ENCODE measurements at regions not wholly inside any gene's neighbourhood (a gene's known extent, or its start where the extent isn't known, plus 50 kb on each side); places are given as distances from the start of the nearest gene placed in this dataset.

DNA sequence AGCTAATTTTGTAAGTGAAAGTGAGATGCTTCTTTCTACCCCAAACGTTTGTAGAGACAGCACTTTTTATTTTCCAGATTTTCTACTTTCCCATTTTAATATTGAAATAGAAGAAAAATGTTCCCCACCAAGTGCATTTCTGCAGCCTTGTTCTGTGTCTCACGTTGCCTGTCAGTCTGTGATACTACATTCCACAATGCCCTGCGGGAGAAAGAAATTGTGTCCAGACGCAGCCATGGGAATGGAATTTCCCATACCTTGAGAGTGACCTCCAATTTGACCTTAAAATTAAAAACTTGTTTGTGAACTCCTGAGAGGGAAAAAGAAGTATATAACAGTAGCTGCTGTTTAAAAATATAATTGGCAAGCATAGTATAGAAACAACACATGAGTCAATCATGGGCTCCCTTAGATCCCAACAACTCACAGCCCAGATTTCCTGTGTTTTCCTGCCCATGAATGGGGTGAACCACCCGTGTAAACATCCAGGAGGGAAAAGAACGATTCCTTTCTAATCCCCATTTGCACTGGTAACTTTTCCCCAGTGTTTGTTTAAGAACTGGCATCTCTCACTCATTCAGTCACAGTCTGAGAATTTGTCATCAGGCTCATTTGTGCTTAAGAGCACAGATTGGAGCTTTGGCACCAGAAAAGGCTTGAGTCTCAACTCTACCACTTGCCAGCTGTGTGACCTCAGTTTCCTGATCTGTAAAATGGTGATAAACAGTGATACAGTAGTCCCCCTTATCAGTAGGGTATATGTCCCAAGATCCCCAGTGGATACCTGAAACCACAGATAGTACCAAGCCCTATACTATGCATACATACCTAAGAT, 166.1 kb upstream of the ZNF521 start:
- Mint-ChIP-seq H3K27me3 (no peaks in the 10 kb centered on the region), H3K4me3 (no peak overlapping the region), H3K9me3 (peaks cover 2% of the 10 kb centered on the region), H3K36me3 (ENCODE audit: low read depth) (no peaks in the 10 kb centered on the region), H3K4me1 (ENCODE audit: low read depth) (no peaks in the 10 kb centered on the region), H3K27ac (no peak overlapping the region)
- TF ChIP-seq, protein P1, sequence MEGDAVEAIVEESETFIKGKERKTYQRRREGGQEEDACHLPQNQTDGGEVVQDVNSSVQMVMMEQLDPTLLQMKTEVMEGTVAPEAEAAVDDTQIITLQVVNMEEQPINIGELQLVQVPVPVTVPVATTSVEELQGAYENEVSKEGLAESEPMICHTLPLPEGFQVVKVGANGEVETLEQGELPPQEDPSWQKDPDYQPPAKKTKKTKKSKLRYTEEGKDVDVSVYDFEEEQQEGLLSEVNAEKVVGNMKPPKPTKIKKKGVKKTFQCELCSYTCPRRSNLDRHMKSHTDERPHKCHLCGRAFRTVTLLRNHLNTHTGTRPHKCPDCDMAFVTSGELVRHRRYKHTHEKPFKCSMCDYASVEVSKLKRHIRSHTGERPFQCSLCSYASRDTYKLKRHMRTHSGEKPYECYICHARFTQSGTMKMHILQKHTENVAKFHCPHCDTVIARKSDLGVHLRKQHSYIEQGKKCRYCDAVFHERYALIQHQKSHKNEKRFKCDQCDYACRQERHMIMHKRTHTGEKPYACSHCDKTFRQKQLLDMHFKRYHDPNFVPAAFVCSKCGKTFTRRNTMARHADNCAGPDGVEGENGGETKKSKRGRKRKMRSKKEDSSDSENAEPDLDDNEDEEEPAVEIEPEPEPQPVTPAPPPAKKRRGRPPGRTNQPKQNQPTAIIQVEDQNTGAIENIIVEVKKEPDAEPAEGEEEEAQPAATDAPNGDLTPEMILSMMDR (IDR thresholded peaks at IDR 0.05), result no peak
- ATAC-seq (no peak), DNase-seq (no peak)
- intact Hi-C loops (cut with micrococcal nuclease), result no loop called here
- ChIA-PET POLR2A (no interaction called here), CTCF (no interaction called here)

DNA sequence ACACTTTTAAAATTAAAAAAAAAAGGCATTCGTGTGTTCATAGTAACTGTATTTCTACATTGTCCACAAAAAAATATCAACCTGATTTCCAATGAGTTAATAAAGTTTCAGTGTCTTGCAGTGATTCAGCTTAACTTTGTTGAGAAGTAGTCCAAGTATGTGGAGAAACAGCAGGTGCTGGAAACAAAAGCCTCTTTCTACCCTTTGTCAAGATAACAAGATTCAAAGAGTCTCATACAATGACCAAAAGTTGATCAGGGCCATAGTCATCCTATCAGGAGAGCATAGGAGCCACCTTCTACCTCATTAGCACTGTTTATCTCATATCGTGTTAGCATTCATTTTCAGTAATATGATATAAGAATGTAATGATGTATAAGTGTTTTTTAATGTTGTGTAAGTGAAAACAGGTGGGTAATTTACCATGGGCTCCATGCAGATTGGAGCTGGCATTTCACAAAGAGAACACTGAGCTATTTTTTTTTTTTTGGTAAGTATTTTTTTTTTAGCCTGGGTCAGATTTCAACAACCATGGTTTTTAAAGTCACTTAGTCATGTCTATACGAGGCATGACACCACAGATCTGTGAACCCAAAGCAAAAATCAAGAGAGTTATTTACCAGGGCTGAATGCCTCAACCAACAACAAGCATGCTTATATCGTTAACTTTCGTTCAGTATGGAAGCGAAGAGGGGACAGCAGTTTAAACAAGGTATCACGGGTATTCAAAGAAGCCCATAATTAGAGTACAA, 165.0 kb upstream of the ZNF521 start:
- CTCF ChIA-PET, result interaction anchor here (0.7 kb wide), 1 partner anchor 416 kb away, joined by 3 read pairs; no protein-coding TSS in a partner anchor
- Mint-ChIP-seq H3K36me3 (ENCODE audit: low read depth) (no peaks in the 10 kb centered on the region), H3K9me3 (peaks cover 2% of the 10 kb centered on the region), H3K27me3 (no peaks in the 10 kb centered on the region), H3K4me3 (no peak overlapping the region), H3K27ac (no peak overlapping the region), H3K4me1 (ENCODE audit: low read depth) (no peaks in the 10 kb centered on the region)
- DNase-seq (no peak), ATAC-seq (no peak)
- intact Hi-C loops (cut with micrococcal nuclease), result no loop called here
- POLR2A ChIA-PET, result no interaction called here
- TF ChIP-seq, protein P1 (IDR thresholded peaks at IDR 0.05), result no peak

DNA sequence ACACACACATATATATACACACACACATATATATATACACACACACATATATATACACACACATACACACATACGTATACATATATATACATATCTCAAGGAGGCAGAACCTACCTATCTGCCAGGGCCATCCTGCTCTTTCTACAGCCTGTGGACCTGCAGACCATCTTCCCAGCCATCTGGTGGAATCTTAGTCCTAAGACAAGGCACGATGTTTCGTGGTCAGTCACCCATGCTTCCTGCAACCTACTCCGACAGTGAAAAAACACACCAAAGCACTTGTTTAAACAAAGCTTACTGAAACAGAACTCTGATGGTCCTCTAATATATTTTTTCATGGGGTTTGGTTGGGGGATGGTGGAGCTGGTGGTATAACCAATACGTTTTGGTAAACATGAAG, 164.2 kb upstream of the ZNF521 start:
- Mint-ChIP-seq H3K27ac (no peak overlapping the region), H3K36me3 (ENCODE audit: low read depth) (no peaks in the 10 kb centered on the region), H3K9me3 (peaks cover 2% of the 10 kb centered on the region), H3K27me3 (no peaks in the 10 kb centered on the region), H3K4me3 (no peak overlapping the region), H3K4me1 (ENCODE audit: low read depth) (no peaks in the 10 kb centered on the region)
- ATAC-seq (no peak), DNase-seq (no peak)
- POLR2A ChIA-PET, result no interaction called here
- CTCF ChIA-PET, result no interaction called here
- intact Hi-C loops (cut with micrococcal nuclease), result no loop called here
- TF ChIP-seq, protein P1 (IDR thresholded peaks at IDR 0.05), result no peak

DNA sequence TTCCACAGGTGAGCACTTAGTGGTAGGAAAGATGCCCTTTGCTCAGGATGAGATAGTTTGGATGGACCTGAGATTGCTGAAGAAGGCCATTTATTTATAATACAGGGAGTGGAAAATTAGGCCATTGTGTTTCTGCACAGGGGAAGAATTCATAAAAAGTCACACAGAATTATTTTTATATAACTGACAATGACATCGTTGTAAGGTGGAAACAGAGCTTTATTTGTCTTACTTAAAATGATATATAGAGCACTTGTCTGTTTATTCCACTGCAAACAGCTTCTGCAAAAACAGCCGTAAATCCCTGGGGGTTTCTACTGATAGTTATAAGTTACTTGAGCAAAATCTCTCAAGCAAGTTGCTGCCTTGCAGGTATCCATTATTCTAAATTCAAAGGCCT, 158.1 kb upstream of the ZNF521 start:
- DNase-seq (no peak), ATAC-seq (no peak)
- no peaks in the 10 kb centered on the region for H3K36me3 Mint-ChIP-seq (ENCODE audit: low read depth)
- H3K4me1 Mint-ChIP-seq (ENCODE audit: low read depth), result no peaks in the 10 kb centered on the region
- ChIA-PET CTCF (no interaction called here), POLR2A (no interaction called here)
- TF ChIP-seq, protein P1 (IDR thresholded peaks at IDR 0.05), result no peak
- H3K27ac Mint-ChIP-seq, result no peak overlapping the region
- no peaks in the 10 kb centered on the region for H3K27me3 Mint-ChIP-seq
- H3K9me3 Mint-ChIP-seq, result peaks cover 2% of the 10 kb centered on the region
- intact Hi-C loops (cut with micrococcal nuclease), result no loop called here
- H3K4me3 Mint-ChIP-seq, result no peak overlapping the region

DNA sequence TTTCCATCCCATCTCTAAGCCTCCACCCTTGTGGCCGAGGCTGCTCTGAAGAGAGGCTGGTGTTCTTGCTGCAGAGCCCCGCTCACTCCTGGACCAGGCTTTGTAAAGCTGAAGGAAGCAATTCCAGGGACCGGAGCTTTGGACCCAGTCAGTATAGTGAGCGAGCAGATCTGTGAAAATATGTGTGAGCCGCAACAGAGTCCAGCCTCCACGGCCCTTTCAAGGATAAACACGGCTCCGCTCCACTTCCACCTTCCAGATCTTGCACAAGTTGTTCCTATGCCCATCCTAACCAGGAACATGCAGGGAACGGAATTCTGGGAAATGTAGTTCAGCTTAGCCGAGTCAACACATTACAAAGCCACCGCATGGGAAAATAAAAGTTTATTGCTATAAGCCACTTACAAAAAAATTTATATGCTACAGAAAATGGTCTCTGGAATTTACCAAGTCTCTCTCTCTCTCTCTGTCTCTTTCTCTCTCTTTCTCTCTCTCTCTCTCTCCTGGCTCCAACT, 151.7 kb upstream of the ZNF521 start:
- no peaks in the 10 kb centered on the region for H3K36me3 Mint-ChIP-seq (ENCODE audit: low read depth)
- H3K4me1 Mint-ChIP-seq (ENCODE audit: low read depth), result no peaks in the 10 kb centered on the region
- TF ChIP-seq, protein P1 (IDR thresholded peaks at IDR 0.05), result no peak
- CTCF ChIA-PET, result interaction anchor here (0.9 kb wide), 1 partner anchor 13 kb away, joined by 3 read pairs; no protein-coding TSS in a partner anchor
- H3K27ac Mint-ChIP-seq, result no peak overlapping the region
- H3K27me3 Mint-ChIP-seq, result peaks cover 6% of the 10 kb centered on the region
- ATAC-seq, result no peak
- intact Hi-C loops (cut with micrococcal nuclease), result no loop called here
- H3K9me3 Mint-ChIP-seq, result no peaks in the 10 kb centered on the region
- POLR2A ChIA-PET, result no interaction called here
- no peak for DNase-seq
- H3K4me3 Mint-ChIP-seq, result no peak overlapping the region
